ENCODE measurements at regions not wholly inside any gene's neighbourhood (a gene's known extent, or its start where the extent isn't known, plus 50 kb on each side); places are given as distances from the start of the nearest gene placed in this dataset.

GRCh38 chr15:47300596-47300995 lies 416.7 kb upstream of the SEMA6D start:
- Histone ChIP-seq H3K4me2 (ENCODE audit: low read depth, low read length, poor library complexity, severe bottlenecking) (no peak overlapping the region), H3K79me2 (ENCODE audit: insufficient read depth, low read length) (no peaks in the 10 kb centered on the region), H4K20me1 (ENCODE audit: low read depth, low read length) (no peaks in the 10 kb centered on the region), H3K9me2 (replicated peaks; ENCODE audit: insufficient read depth, low read length) (no peaks in the 10 kb centered on the region; the same call in 1 of the 2 replicates), H3K9me3 (ENCODE audit: insufficient read depth, low read length) (no peaks in the 10 kb centered on the region), H2AFZ (ENCODE audit: low read depth, low read length, severe bottlenecking) (no peak overlapping the region), H3K27ac (ENCODE audit: low read depth, low read length) (no peak overlapping the region), H3K4me3 (ENCODE audit: insufficient read depth, low read length, poor library complexity, severe bottlenecking) (no peak overlapping the region), H3F3A (ENCODE audit: insufficient read depth) (no peaks in the 10 kb centered on the region), H3K9ac (ENCODE audit: low read length) (no peak overlapping the region), H3K27me3 (ENCODE audit: low read length) (no peaks in the 10 kb centered on the region), H3K36me3 (ENCODE audit: low read length) (no peaks in the 10 kb centered on the region)
- TF ChIP-seq, protein P1, sequence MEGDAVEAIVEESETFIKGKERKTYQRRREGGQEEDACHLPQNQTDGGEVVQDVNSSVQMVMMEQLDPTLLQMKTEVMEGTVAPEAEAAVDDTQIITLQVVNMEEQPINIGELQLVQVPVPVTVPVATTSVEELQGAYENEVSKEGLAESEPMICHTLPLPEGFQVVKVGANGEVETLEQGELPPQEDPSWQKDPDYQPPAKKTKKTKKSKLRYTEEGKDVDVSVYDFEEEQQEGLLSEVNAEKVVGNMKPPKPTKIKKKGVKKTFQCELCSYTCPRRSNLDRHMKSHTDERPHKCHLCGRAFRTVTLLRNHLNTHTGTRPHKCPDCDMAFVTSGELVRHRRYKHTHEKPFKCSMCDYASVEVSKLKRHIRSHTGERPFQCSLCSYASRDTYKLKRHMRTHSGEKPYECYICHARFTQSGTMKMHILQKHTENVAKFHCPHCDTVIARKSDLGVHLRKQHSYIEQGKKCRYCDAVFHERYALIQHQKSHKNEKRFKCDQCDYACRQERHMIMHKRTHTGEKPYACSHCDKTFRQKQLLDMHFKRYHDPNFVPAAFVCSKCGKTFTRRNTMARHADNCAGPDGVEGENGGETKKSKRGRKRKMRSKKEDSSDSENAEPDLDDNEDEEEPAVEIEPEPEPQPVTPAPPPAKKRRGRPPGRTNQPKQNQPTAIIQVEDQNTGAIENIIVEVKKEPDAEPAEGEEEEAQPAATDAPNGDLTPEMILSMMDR (IDR thresholded peaks at IDR 0.05; ENCODE audit: insufficient read depth, low read length, poor library complexity, severe bottlenecking): no peak
- no peak for TF ChIP-seq EZH2phosphoT487 (conservative IDR thresholded peaks at IDR 0.05; ENCODE audit: low read length)

DNA sequence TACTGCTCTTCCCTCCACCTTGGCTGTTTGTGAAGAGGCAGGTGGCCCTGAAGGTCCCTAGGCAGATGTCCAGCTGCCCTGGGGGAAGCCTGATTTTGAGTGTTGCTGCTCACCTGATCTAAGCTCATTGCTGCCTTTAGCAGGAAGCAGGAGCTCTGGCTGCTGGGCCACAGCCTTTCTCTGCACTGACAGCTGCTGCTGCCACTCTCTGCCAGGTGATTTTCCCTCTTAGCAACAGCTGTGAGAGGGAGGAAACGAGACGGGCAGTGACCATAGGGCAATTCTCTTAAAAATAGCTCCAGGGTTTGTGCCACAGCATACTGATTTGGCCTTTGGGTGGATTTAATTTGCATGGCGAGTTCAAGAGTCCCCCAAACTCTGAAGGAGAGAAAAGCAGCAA lies 415.8 kb upstream of the SEMA6D start:
- Histone ChIP-seq H3F3A (ENCODE audit: insufficient read depth) (no peaks in the 10 kb centered on the region), H3K4me2 (ENCODE audit: low read depth, low read length, poor library complexity, severe bottlenecking) (no peak overlapping the region), H4K20me1 (ENCODE audit: low read depth, low read length) (no peaks in the 10 kb centered on the region), H3K9ac (ENCODE audit: low read length) (no peak overlapping the region), H3K36me3 (ENCODE audit: low read length) (no peaks in the 10 kb centered on the region), H3K79me2 (ENCODE audit: insufficient read depth, low read length) (no peaks in the 10 kb centered on the region), H3K4me3 (ENCODE audit: insufficient read depth, low read length, poor library complexity, severe bottlenecking) (no peak overlapping the region), H3K27me3 (ENCODE audit: low read length) (no peaks in the 10 kb centered on the region), H3K9me3 (ENCODE audit: insufficient read depth, low read length) (no peaks in the 10 kb centered on the region), H3K9me2 (replicated peaks; ENCODE audit: insufficient read depth, low read length) (no peaks in the 10 kb centered on the region; the same call in 1 of the 2 replicates), H2AFZ (ENCODE audit: low read depth, low read length, severe bottlenecking) (no peak overlapping the region), H3K27ac (ENCODE audit: low read depth, low read length) (no peak overlapping the region)
- TF ChIP-seq EZH2phosphoT487 (conservative IDR thresholded peaks at IDR 0.05; ENCODE audit: low read length): no peak
- TF ChIP-seq, protein P1 (IDR thresholded peaks at IDR 0.05; ENCODE audit: insufficient read depth, low read length, poor library complexity, severe bottlenecking): no peak

GRCh38 chr15:47304656-47305055 lies 412.6 kb upstream of the SEMA6D start:
- TF ChIP-seq EZH2phosphoT487 (conservative IDR thresholded peaks at IDR 0.05; ENCODE audit: low read length): no peak

DNA sequence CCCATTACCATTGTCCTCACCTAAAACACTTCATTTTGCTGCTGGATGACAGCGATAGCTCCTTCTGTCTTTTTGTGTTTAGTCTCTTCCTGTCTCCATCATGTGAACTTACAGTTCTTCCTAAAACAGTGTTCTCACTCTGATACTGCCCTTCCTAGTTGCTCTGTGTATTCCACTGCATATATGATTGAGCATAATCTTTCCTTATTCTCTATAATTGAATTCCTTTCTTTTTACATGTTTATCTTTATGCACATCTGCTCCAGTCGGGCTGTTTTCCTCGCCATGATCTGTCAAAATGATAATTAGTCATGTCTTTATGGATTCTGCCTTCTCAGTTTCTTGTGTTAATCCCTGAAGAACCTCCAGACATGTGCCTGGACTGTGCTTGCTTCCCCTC lies 405.1 kb upstream of the SEMA6D start:
- Histone ChIP-seq H3K27me3 (ENCODE audit: low read length) (no peaks in the 10 kb centered on the region), H3K27ac (ENCODE audit: low read depth, low read length) (no peak overlapping the region), H3K9ac (ENCODE audit: low read length) (no peak overlapping the region), H3K9me3 (ENCODE audit: insufficient read depth, low read length) (no peaks in the 10 kb centered on the region), H3K79me2 (ENCODE audit: insufficient read depth, low read length) (no peaks in the 10 kb centered on the region), H3K9me2 (replicated peaks; ENCODE audit: insufficient read depth, low read length) (no peaks in the 10 kb centered on the region), H3K4me2 (ENCODE audit: low read depth, low read length, poor library complexity, severe bottlenecking) (no peak overlapping the region), H2AFZ (ENCODE audit: low read depth, low read length, severe bottlenecking) (no peak overlapping the region), H3F3A (ENCODE audit: insufficient read depth) (no peaks in the 10 kb centered on the region), H3K4me3 (ENCODE audit: insufficient read depth, low read length, poor library complexity, severe bottlenecking) (no peak overlapping the region), H4K20me1 (ENCODE audit: low read depth, low read length) (no peaks in the 10 kb centered on the region), H3K36me3 (ENCODE audit: low read length) (no peaks in the 10 kb centered on the region)
- TF ChIP-seq EZH2phosphoT487 (conservative IDR thresholded peaks at IDR 0.05; ENCODE audit: low read length): no peak
- TF ChIP-seq, protein P1 (IDR thresholded peaks at IDR 0.05; ENCODE audit: insufficient read depth, low read length, poor library complexity, severe bottlenecking): no peak

More at GRCh38 chr15:47304656-47305055, 412.6 kb upstream of the SEMA6D start:
- Histone ChIP-seq H3K4me2 (ENCODE audit: low read depth, low read length, poor library complexity, severe bottlenecking) (no peak overlapping the region), H3K27me3 (ENCODE audit: low read length) (no peaks in the 10 kb centered on the region), H2AFZ (ENCODE audit: low read depth, low read length, severe bottlenecking) (no peak overlapping the region), H3K9me2 (replicated peaks; ENCODE audit: insufficient read depth, low read length) (no peaks in the 10 kb centered on the region), H4K20me1 (ENCODE audit: low read depth, low read length) (no peaks in the 10 kb centered on the region), H3K79me2 (ENCODE audit: insufficient read depth, low read length) (no peaks in the 10 kb centered on the region), H3F3A (ENCODE audit: insufficient read depth) (no peaks in the 10 kb centered on the region), H3K9ac (ENCODE audit: low read length) (no peak overlapping the region), H3K4me3 (ENCODE audit: insufficient read depth, low read length, poor library complexity, severe bottlenecking) (no peak overlapping the region), H3K27ac (ENCODE audit: low read depth, low read length) (no peak overlapping the region), H3K9me3 (ENCODE audit: insufficient read depth, low read length) (no peaks in the 10 kb centered on the region), H3K36me3 (ENCODE audit: low read length) (no peaks in the 10 kb centered on the region)

All from SU-DHL-6 (cell line).